GM21825 (cell line): ENCODE measurements at regions not wholly inside any gene's neighbourhood (a gene's known extent, or its start where the extent isn't known, plus 50 kb on each side); places are given as distances from the start of the nearest gene placed in this dataset.

Source experiments
- ATAC-seq: cut with Tn5 transposase; IDR thresholded peaks from one replicate; pipeline ENCODE4 v1.9.1; 2021; ENCODE audit warnings: mild to moderate bottlenecking, moderate library complexity; ENCODE audit not compliant: unreplicated experiment

DNA sequence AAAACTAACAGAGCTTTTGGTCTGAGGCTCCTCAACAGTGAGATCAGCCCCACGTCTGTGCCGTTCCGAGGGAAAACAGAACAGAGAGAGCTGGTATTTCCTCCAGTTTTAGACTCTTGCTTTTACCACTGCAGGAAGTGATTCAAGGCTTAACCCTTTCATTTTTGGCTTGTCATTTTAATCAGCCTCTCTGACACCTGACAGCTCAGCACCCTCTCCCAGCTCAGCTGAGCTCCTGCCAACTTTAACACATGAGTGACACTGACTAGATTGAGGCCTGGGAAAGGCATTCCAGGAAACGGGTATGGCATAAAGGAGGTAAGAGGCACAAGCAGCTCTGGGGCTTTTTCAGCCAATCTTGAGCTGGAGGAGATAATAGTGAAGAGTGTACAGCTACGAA lies 239.4 kb upstream of the SKOR2 start:
- ATAC-seq: no peak

DNA sequence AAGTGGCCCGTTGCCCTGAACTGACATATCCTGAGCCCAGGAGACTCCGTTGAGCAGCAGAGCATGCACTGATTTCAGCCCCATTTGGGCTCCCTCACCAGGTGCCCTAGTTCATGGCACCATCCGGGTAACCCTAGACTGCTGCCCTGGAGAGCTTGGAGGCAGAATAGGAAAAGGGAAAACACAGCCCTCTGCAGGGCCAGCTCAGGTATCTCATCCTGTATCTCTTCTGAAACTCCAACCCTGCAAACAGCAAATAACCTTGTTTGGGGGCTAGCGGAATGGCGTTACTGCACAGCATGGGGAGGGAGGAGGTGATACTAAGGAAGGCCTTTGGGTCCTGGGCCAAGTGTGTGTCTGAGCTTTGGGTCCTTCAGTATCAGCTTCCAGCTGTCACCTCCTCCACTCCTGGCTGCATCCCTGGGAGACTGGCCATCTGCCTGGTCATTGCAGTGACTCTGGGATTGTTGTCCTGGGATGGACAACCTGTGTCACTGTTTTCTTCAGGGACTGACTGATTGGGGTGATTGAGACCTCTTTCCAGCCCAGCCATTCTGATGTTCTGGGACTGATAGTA lies 233.8 kb upstream of the SKOR2 start:
- ATAC-seq: no peak

DNA sequence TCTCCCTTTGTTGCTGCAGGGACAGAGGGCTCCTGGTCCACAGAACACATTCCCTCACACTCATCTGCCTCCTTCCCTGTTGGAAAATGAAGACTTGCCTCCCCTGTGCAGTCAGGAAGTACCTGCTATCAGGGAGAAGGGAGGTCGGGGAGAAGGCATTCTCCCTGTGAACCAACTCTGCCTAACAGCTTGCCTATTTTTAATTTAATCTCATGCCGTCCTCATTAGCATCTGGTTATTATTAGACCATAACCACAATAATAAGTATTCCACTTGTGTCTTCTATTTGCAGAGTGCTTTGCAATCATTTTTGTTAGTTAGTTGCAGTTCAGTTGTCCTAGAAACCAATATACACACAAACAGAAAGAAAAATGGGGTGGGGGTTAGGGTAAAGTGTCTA lies 232.6 kb upstream of the SKOR2 start:
- no peak for ATAC-seq

DNA sequence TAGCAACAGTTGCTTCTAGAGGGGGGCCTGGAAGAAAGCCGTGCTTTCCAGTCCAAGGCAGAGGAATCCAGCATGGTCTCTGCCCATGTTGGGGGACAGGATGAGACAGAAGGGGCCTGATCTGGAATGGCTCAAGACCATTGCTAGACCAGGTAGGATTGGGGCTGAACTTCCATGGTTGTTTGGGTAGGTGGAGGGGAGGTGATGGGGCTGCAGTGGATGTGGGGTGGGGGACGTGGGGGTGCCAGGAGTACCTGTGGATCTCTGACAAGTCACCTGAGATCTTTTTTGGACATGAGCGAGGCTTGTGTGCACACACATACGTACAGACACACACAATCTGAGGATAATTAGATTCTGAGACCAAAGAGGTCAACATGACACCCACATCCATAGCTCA lies 228.7 kb upstream of the SKOR2 start:
- ATAC-seq: no peak

DNA sequence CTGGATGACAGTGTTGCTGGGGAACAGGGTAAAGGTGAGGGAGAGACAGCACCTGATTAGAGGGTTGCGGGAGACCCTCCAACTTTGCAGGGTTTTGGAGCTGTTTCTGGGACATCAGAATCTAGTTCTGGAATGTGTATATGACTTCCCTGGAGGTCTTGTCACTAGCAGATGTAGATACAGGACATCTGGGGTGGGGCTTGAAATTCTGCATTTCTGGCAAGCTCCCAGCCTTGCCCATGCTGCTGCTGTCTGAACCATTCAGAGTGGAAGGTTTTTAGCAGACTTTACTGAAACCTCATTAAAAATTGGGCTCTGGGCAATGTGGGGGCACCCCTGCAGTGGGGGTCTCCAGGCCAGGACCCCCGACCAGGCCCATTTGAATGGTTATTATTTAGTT lies 220.3 kb upstream of the SKOR2 start:
- no peak for ATAC-seq

DNA sequence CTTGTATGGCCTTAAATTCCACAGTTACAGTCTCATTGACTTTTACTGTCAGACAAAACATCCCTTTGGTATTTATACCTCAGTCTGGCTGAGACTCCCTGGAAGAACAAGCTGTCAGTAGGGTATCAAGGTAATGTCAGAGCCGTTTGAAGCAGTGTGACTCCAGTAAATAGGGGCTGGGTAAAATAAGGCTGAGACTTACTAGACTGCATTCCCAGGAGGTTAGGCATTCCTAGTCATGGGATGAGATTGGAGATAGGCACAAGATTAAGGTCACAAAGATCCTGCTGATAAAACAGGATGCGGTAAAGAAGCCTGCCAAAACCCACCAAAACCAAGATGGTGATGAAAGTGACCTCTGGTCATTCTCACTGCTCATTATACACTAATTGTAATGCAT lies 219.5 kb upstream of the SKOR2 start:
- ATAC-seq: no peak

DNA sequence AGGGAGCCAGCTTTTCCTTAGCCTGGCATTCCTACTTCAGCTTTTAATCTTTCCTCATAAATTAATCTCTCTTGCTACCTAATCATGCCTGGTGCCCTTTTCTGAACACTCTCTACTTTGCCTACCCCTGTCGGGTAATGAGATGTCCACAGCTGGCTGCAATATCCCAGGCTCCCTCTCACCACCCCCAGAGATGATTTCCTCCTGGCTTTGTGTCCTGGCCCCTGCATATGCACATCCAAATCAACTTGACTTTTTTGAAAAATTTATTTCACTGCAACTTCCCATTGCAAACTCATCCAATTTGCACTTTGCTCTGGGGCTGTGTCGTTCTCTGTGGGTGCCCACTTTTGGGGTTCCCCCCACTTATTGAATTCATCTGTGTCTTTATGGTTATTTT lies 218.1 kb upstream of the SKOR2 start:
- ATAC-seq: no peak

- ATAC-seq: no peak
Observed at GRCh38 chr18:47461977-47462376, 210.5 kb upstream of the SKOR2 start.

DNA sequence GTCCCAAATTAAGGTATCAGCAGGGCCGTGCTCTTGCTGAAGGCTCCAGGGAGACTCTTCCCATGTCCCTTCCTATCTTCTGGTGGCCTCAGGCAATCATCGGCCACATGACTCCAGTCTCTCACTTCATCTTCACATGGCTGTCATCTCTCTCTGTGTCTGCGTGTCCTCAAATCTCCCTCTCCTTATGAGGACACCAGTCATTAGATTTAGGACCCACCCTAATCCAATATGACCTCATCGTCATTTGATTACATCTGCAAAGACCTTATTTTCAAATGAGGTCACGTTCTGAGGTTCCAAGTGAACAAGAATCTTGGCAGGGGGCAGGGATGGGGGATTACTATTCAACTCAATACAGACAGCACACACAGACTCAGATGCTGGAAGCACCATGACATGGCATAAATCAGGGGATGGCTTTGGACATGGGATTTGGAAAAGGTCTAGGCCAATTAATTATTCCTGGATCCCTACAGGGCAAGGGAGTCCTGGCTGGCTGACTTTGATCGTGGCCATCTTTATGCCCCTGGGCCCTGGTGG lies 210.0 kb upstream of the SKOR2 start:
- ATAC-seq: no peak

DNA sequence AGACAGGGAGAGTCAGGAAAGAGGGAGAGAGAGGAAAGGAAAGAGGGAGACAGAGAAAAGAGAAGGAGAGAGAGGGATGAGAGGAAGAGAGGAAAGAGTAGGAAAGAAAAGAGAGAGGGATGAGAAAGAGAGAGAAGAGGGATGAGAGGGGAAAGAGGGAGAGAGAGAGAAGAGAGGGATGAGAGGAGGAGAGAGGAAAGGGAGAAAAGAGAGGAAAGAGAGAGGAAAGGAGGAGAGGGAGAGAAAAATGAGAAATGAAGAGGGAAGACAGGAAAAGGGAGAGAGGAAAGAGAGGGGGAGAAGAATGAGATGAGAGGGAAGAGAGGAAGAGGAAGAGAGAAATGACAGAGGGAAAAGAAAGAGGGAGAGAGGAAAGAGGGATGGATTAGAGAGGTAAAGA lies 207.0 kb upstream of the SKOR2 start:
- no peak for ATAC-seq

GRCh38 chr18:47457614-47458013 lies 206.2 kb upstream of the SKOR2 start:
- no peak for ATAC-seq

DNA sequence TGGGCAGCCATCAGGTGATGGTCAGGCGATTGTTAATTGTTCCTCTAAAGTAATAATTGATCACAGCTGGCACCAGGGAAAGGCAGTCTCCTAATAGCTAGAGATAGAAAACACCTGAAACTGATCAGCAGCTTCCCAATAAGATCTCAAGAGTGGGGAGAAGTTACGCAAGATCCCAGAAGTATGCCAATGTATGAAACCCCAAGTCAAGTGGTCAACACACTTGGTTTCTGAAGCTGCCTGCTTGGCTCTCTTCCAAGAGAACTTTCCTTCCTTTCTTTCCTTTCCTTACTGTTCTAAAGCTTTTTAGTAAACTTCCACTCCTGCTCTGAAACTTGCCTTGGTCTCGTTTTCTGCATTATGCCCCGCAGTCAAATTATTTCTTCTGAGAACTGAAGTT lies 201.6 kb upstream of the SKOR2 start:
- no peak for ATAC-seq

DNA sequence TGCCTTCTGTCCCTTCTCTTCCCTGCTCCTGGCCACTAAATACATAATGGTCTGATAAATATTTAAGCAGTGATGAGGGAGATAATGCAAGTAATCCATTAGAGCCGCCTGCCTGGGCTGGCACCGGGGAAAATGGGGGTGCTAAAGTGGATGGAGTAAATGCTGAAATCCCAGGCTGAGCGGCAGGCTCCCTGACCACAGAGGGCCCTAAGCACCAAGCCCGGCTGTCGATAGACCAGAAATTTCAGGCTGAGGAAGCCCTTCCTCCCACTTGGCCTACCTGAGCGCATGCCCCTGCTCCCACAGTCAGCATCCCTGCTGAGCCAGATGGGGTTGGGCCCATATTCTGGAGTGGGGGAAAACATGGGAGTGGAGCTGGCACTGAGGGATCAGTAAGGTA lies 197.5 kb upstream of the SKOR2 start:
- no peak for ATAC-seq

- no peak for ATAC-seq
Observed at GRCh38 chr18:47441914-47442313, 190.5 kb upstream of the SKOR2 start.

DNA sequence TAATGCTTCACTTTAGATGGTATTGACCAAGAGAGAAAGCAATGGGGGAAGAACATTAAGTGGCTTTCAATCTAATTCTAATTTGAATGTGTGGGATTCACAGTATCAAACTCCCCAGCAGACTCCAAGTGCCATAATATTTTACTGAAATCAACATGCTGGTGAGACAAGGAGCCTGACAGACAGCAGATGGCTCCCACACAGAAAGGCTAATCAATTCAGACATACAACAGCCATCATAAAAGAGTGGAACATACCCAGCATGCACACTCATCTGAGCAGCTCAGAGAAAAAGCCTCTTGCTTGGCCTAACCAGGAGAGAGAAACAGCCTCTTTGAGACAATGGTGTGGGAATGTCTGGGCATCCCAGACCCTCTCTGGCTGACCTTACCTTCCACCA lies 186.5 kb upstream of the SKOR2 start:
- ATAC-seq: no peak

- ATAC-seq: no peak
Observed at GRCh38 chr18:47436871-47437270, 185.4 kb upstream of the SKOR2 start.

- no peak for ATAC-seq
Observed at GRCh38 chr18:47434214-47434746, 182.8 kb upstream of the SKOR2 start.

- no peak for ATAC-seq
Observed at GRCh38 chr18:47427923-47428637, 176.6 kb upstream of the SKOR2 start.

- no peak for ATAC-seq
Observed at GRCh38 chr18:47427072-47427471, 175.6 kb upstream of the SKOR2 start.

DNA sequence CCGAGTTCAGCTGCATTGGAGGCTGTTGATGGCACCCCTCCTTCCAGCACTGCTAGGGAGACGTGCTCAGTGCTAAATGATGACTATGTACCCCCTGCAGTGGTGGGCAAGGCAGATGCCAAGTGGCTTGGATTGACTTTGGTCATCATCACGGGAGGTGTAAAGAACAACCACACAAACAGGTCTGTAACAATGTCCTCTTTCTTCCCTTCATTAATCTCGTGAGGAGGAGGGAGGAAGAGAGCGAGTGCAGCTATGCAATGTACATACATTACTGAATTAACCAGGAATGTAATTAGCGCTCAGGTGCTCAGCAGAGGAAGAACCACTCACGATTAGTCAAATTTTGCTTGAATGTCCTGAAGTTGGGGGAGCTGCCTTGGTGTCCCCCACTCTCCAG lies 173.9 kb upstream of the SKOR2 start:
- no peak for ATAC-seq

GRCh38 chr18:47422524-47422923 lies 171.1 kb upstream of the SKOR2 start:
- no peak for ATAC-seq

- peak; percentile 73 for ATAC-seq
Observed at GRCh38 chr18:47420130-47420529, 168.7 kb upstream of the SKOR2 start.
